ENCODE measurements at regions not wholly inside any gene's neighbourhood (a gene's known extent, or its start where the extent isn't known, plus 50 kb on each side); places are given as distances from the start of the nearest gene placed in this dataset.

DNA sequence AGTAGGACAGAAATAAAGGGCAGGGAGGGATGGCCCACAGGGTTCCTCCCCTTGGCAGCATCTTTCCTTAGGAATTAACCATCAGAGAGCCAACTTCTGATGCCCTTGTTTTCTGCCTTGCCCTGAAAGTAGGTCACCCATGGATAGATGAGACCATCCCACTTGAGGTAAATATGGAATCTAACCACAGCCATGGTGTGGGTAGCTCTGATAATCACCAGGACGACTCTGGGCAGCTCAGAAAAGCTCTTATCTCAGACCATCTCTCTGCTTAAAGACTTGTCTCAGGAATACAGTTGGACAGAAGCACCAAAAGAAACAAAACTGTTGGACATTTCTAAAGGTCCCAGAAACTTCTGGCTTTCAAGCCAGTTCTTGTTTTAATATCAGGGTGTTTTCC lies 101.4 kb upstream of the CELF4 start (continued):
- TF ChIP-seq EZH2phosphoT487 (IDR thresholded peaks at IDR 0.05; ENCODE audit: unreplicated experiment), result no peak
- no peak for TF ChIP-seq JUNB (IDR thresholded peaks at IDR 0.05; ENCODE audit: unreplicated experiment)

DNA sequence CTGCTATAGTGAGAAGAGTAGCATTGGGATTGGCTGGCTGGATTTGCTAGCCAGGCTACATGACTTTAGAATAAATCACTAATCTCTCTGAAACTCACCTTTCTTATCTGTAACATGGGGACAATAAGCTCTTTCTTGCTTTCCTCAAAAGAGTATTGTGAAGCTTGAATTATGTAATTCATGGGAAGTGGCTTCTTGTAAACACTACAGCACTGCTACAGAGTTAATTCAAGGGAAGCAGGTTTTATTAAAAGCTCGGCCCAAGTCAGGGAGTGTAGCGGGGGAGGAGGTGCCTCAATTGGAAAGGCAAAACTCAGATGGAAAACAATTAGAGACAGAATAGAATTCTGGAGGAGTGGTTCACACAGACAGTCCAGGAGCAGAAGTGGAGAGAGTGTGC lies 100.9 kb upstream of the CELF4 start:
- Mint-ChIP-seq H3K4me3 (no peak overlapping the region), H3K36me3 (ENCODE audit: low read depth) (no peaks in the 10 kb centered on the region; the same call in 2 of the 3 replicates), H3K4me1 (peaks cover 26% of the 10 kb centered on the region), H3K27ac (no peak overlapping the region), H3K27me3 (ENCODE audit: insufficient read depth, low read depth, poor library complexity) (peaks cover 3% of the 10 kb centered on the region), H3K9me3 (no peaks in the 10 kb centered on the region)
- ATAC-seq, result no peak
- H3K4me2 ChIP-seq, result no peak overlapping the region
- no peaks in the 10 kb centered on the region for H3K79me2 ChIP-seq (replicated peaks; ENCODE audit: insufficient read depth)
- H2AFZ ChIP-seq, result no peak overlapping the region
- no peak overlapping the region for H3K27ac ChIP-seq (ENCODE audit: low read depth)
- H3K36me3 ChIP-seq (ENCODE audit: insufficient read depth), result no peaks in the 10 kb centered on the region
- peaks cover 10% of the 10 kb centered on the region for H3K9me2 ChIP-seq (ENCODE audit: insufficient read depth)
- no peaks in the 10 kb centered on the region for H4K20me1 ChIP-seq (replicated peaks; ENCODE audit: insufficient read depth)
- TF ChIP-seq, protein P1, sequence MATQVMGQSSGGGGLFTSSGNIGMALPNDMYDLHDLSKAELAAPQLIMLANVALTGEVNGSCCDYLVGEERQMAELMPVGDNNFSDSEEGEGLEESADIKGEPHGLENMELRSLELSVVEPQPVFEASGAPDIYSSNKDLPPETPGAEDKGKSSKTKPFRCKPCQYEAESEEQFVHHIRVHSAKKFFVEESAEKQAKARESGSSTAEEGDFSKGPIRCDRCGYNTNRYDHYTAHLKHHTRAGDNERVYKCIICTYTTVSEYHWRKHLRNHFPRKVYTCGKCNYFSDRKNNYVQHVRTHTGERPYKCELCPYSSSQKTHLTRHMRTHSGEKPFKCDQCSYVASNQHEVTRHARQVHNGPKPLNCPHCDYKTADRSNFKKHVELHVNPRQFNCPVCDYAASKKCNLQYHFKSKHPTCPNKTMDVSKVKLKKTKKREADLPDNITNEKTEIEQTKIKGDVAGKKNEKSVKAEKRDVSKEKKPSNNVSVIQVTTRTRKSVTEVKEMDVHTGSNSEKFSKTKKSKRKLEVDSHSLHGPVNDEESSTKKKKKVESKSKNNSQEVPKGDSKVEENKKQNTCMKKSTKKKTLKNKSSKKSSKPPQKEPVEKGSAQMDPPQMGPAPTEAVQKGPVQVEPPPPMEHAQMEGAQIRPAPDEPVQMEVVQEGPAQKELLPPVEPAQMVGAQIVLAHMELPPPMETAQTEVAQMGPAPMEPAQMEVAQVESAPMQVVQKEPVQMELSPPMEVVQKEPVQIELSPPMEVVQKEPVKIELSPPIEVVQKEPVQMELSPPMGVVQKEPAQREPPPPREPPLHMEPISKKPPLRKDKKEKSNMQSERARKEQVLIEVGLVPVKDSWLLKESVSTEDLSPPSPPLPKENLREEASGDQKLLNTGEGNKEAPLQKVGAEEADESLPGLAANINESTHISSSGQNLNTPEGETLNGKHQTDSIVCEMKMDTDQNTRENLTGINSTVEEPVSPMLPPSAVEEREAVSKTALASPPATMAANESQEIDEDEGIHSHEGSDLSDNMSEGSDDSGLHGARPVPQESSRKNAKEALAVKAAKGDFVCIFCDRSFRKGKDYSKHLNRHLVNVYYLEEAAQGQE (IDR thresholded peaks at IDR 0.05; ENCODE audit: unreplicated experiment), result no peak
- TF ChIP-seq STAT1 (IDR thresholded peaks at IDR 0.05; ENCODE audit: unreplicated experiment) (no peak), NANOG (IDR thresholded peaks at IDR 0.05; ENCODE audit: borderline replicate concordance) (no peak), ZNF331 (CRISPR knock-in tag; IDR thresholded peaks at IDR 0.05; ENCODE audit: low read depth) (no peak), ZNF114 (CRISPR knock-in tag; IDR thresholded peaks at IDR 0.05) (no peak), CREB1 (CRISPR knock-in tag; IDR thresholded peaks at IDR 0.05; ENCODE audit: low read depth) (no peak), EZH2phosphoT487 (IDR thresholded peaks at IDR 0.05; ENCODE audit: unreplicated experiment) (no peak), EZH2 (IDR thresholded peaks at IDR 0.05; ENCODE audit: low read depth, unreplicated experiment) (no peak), POLR2AphosphoS5 (IDR thresholded peaks at IDR 0.05; ENCODE audit: low read depth) (no peak), JUNB (IDR thresholded peaks at IDR 0.05; ENCODE audit: unreplicated experiment) (no peak)
- TF ChIP-seq, protein P2, sequence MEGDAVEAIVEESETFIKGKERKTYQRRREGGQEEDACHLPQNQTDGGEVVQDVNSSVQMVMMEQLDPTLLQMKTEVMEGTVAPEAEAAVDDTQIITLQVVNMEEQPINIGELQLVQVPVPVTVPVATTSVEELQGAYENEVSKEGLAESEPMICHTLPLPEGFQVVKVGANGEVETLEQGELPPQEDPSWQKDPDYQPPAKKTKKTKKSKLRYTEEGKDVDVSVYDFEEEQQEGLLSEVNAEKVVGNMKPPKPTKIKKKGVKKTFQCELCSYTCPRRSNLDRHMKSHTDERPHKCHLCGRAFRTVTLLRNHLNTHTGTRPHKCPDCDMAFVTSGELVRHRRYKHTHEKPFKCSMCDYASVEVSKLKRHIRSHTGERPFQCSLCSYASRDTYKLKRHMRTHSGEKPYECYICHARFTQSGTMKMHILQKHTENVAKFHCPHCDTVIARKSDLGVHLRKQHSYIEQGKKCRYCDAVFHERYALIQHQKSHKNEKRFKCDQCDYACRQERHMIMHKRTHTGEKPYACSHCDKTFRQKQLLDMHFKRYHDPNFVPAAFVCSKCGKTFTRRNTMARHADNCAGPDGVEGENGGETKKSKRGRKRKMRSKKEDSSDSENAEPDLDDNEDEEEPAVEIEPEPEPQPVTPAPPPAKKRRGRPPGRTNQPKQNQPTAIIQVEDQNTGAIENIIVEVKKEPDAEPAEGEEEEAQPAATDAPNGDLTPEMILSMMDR (conservative IDR thresholded peaks at IDR 0.05; ENCODE audit: low read depth in 2 of 2), result no peak
- TF ChIP-seq, protein P3, sequence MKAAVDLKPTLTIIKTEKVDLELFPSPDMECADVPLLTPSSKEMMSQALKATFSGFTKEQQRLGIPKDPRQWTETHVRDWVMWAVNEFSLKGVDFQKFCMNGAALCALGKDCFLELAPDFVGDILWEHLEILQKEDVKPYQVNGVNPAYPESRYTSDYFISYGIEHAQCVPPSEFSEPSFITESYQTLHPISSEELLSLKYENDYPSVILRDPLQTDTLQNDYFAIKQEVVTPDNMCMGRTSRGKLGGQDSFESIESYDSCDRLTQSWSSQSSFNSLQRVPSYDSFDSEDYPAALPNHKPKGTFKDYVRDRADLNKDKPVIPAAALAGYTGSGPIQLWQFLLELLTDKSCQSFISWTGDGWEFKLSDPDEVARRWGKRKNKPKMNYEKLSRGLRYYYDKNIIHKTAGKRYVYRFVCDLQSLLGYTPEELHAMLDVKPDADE (IDR thresholded peaks at IDR 0.05), result no peak
- TF ChIP-seq, protein P4, sequence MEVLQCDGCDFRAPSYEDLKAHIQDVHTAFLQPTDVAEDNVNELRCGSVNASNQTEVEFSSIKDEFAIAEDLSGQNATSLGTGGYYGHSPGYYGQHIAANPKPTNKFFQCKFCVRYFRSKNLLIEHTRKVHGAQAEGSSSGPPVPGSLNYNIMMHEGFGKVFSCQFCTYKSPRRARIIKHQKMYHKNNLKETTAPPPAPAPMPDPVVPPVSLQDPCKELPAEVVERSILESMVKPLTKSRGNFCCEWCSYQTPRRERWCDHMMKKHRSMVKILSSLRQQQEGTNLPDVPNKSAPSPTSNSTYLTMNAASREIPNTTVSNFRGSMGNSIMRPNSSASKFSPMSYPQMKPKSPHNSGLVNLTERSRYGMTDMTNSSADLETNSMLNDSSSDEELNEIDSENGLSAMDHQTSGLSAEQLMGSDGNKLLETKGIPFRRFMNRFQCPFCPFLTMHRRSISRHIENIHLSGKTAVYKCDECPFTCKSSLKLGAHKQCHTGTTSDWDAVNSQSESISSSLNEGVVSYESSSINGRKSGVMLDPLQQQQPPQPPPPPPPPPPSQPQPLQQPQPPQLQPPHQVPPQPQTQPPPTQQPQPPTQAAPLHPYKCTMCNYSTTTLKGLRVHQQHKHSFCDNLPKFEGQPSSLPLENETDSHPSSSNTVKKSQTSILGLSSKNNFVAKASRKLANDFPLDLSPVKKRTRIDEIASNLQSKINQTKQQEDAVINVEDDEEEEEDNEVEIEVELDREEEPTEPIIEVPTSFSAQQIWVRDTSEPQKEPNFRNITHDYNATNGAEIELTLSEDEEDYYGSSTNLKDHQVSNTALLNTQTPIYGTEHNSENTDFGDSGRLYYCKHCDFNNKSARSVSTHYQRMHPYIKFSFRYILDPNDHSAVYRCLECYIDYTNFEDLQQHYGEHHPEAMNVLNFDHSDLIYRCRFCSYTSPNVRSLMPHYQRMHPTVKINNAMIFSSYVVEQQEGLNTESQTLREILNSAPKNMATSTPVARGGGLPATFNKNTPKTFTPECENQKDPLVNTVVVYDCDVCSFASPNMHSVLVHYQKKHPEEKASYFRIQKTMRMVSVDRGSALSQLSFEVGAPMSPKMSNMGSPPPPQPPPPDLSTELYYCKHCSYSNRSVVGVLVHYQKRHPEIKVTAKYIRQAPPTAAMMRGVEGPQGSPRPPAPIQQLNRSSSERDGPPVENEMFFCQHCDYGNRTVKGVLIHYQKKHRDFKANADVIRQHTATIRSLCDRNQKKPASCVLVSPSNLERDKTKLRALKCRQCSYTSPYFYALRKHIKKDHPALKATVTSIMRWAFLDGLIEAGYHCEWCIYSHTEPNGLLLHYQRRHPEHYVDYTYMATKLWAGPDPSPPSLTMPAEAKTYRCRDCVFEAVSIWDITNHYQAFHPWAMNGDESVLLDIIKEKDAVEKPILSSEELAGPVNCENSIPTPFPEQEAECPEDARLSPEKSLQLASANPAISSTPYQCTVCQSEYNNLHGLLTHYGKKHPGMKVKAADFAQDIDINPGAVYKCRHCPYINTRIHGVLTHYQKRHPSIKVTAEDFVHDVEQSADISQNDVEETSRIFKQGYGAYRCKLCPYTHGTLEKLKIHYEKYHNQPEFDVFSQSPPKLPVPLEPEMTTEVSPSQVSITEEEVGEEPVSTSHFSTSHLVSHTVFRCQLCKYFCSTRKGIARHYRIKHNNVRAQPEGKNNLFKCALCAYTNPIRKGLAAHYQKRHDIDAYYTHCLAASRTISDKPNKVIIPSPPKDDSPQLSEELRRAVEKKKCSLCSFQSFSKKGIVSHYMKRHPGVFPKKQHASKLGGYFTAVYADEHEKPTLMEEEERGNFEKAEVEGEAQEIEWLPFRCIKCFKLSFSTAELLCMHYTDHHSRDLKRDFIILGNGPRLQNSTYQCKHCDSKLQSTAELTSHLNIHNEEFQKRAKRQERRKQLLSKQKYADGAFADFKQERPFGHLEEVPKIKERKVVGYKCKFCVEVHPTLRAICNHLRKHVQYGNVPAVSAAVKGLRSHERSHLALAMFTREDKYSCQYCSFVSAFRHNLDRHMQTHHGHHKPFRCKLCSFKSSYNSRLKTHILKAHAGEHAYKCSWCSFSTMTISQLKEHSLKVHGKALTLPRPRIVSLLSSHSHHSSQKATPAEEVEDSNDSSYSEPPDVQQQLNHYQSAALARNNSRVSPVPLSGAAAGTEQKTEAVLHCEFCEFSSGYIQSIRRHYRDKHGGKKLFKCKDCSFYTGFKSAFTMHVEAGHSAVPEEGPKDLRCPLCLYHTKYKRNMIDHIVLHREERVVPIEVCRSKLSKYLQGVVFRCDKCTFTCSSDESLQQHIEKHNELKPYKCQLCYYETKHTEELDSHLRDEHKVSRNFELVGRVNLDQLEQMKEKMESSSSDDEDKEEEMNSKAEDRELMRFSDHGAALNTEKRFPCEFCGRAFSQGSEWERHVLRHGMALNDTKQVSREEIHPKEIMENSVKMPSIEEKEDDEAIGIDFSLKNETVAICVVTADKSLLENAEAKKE (CRISPR knock-in tag; IDR thresholded peaks at IDR 0.05), result no peak
- no peaks in the 10 kb centered on the region for H3F3A ChIP-seq (replicated peaks; ENCODE audit: low read depth)
- no peaks in the 10 kb centered on the region for H3K27me3 ChIP-seq (ENCODE audit: insufficient read depth)
- DNase-seq (ENCODE audit: low spot score), result no peak
- no peak overlapping the region for H3K4me3 ChIP-seq
- peaks cover 19% of the 10 kb centered on the region for H3K4me1 ChIP-seq (ENCODE audit: insufficient read depth)

All from GM23338 (cell line).